HG03280 (cell line): ENCODE measurements at regions not wholly inside any gene's neighbourhood (a gene's known extent, or its start where the extent isn't known, plus 50 kb on each side); places are given as distances from the start of the nearest gene placed in this dataset.
"Not testable (repeated sequence)": the region's sequence is repeated elsewhere in the genome, so short reads cannot be mapped to it uniquely, and the experiment has no call there.

ENCODE experiments used
- ATAC-seq: cut with Tn5 transposase; IDR thresholded peaks from one replicate; pipeline ENCODE4 v1.9.1; 2021; ENCODE audit warnings: mild to moderate bottlenecking, moderate library complexity; ENCODE audit not compliant: unreplicated experiment

DNA sequence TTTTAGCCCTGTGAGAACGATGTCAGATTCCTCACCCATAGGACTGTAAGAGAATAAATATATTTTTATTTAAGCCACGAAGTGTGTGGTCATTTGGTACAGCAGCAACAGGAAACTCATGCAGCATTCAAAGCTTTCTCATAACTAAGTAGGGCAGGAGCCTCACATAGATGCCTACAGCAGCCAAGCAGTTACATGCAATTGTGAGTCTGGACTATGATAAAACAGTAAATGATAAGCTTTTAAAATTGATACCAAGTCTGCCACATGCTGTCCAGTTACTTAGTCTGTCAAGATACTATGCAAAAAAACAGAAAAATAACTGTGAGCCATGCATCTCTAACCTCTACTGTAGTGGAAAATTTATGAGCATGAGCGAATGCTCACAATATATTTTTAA is 359.6 kb downstream of the HS3ST1 start:
- no peak for ATAC-seq

DNA sequence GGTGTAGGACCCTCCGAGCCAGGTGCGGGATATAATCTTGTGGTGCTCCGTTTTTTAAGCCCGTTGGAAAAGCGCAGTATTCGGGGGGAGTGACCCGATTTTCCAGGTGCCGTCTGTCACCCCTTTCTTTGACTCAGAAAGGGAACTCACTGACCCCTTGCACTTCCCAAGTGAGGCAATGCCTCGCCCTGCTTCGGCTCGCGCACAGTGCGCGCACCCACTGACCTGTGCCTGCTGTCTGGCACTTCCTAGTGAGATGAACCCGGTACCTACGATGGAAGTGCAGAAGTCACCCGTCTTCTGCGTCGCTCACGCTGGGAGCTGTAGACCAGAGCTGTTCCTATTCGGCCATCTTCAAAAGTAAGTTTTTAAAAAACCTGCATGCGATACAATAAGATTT is 362.1 kb downstream of the HS3ST1 start:
- ATAC-seq = not testable (repeated sequence)

DNA sequence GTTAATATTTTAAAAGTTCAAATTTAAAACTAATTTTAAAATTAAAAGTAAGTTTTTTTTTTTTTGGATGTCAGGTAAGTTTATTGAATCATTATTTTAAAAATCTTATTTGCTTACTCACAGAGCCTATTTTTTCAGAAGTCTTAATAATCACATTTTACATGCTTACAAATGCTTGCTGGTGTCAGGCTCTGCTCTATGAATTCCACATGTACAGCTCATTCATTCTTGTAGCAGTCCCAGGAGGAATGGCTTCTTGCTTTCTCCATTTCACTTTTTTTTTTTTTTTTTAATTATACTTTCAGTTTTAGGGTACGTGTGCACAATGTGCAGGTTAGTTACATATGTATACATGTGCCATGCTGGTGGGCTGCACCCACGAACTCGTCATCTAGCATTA is 368.1 kb downstream of the HS3ST1 start:
- not testable (repeated sequence) for ATAC-seq

DNA sequence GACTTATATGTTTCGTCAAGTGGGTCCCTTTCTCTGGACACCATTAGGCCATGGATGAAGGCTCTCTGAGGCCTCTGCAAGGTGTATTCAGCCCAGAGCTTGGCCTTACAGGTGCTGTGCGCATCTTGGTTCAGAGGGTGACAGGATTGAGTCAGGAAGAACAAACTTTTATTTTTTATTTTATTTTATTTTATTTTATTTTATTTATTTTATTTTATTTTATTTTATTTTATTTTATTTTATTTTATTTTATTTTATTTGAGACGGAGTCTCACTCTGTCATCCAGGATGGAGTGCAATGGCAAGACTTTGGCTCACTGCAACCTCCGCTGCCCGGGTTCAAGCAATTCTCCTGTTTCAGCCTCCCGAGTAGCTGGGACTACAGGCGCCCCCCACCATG is 370.4 kb upstream of the CLNK start:
- not testable (repeated sequence) for ATAC-seq

DNA sequence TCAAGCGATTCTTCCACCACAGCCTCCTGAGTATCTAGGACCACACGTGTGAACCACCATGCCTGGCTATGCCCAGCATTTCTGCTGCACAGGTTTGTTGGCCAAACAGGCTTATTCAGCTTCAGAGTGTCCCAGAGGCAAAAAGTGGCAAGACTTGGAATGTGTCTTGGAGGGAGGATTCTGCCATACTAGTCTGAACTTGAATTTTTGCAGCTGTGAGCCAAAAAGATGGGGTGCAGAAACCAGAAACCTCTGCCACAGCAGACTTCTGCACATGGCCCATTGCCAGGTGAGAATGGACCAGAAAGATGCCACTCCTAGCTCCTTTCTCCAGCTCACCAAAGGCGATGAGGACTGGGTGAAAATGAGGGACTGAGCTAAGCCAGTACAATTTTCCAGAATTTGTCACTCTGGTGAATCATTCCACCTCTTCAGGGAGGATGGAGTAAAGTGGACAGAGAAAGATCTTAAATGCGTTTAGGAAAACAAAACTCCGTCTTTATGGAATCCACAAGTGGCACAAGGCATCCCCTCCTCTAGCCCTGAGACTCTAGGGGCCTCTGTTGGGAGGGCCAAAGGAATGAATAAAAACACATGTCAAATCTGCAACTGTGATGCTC is 369.1 kb upstream of the CLNK start:
- ATAC-seq = no peak

DNA sequence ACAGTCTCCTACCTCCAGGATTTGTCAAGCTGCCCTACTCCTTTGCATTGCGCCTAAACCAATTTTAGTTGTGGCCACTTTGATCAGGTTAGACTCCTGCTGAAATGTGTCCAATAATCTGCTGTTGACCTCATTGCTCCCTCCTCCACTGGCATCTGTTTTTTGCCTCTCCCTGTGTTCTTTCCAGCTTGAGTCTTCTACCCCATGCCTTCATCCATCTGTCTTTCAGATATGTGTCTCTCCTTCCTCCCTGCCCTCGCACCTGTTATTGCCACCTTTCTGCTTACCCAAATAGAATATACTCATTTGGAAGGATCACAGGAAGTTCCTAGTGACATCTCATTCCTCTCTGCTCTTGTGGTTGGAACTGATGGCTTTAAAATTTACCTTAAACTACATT is 366.6 kb upstream of the CLNK start:
- ATAC-seq = no peak

DNA sequence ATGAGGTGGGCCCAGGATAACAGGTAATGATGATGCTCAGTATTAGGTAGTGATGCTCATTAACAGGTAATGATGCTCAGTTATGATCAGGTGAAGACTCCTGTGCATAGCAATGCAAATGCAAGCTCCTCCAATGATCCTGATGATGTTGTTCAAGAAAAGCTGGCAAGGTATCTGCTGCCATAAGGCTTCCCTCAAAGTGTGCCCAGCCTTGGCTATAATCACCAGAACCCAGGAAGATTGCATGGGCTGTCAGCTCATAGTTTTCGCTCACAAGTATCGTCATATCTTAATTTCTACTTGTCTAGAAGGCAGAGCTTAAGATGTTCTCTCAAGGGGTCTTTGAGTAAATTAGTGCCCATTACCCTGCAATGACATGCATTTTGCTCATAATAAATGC is 366.2 kb upstream of the CLNK start:
- no peak for ATAC-seq

DNA sequence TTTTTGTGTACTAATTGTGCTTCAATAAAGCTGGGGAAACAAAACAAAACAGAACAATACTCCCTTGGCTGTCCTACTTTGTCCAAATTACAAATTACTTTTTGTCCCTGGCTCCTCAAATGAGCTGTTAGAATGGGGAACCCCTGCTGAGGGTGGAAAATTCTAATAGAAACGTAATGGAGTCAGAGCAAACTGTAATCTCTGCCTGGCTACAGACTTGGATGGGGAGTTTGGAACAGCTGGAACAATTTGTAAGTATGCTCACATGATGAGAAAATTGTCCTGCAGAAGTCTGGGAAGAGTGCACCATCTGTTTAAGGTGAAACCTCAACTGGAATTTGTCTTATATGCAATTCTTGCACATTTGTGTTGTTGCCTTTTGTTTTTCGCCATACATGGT is 364.4 kb upstream of the CLNK start:
- ATAC-seq = no peak

DNA sequence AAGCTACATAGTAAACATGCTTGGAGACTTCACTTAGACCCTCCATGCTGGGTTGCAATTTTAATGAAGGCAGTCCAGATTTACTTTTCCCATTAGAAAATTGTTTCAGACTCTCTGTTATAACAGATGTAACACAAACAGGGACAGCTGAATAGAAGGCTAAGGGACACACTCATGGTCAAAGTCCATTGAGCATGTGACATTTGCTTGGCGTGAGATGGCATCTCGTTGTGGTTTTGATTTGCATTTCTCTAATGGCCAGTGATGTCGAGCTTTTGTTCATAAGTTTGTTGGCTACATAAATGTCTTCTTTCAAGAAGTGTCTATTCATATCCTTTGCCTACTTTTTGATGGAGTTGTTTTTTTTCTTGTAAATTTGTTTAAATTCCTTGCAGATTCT is 358.2 kb upstream of the CLNK start:
- ATAC-seq = no peak

DNA sequence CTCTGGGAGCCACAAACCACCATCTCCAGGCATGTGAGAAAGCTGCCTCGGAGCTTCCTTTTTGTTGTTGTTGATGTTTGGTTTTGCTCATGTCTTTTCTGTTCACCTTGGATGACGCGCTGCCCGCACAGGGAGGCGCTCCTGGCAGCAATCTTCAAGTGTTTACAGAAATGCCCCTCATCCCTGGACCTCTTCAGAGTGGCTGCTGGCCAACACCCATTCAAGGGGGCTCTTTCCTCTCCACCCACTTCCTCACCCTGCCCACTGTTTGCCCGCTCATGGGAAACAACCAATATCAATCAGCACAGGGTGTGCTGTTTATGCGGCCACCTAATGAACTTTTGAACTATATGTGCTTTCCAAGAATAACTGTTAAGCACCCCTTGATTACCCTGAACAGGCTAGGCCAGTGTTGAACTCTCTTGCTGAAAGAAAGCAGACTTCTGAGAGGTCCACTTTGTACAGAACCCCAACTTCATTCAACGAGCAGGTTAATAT is 355.1 kb upstream of the CLNK start:
- ATAC-seq = no peak

DNA sequence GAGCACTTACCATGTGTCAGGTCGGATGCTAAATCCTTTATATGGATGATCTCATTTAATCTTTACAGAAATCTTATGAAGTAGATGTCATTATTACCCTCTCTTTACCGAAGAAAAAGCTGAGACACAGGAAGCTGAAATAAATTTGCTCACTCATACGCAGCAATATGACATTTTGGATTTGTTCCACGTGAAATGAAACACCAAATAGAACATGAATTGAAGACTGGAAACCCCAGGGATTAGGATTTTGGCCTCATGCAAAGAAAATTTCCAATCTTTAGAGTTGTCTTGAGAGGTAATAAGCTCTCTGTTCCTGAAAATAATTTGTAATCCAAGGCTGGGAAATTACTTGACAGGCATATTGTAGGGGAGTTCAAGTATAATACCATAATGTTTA is 354.4 kb upstream of the CLNK start:
- ATAC-seq = no peak

DNA sequence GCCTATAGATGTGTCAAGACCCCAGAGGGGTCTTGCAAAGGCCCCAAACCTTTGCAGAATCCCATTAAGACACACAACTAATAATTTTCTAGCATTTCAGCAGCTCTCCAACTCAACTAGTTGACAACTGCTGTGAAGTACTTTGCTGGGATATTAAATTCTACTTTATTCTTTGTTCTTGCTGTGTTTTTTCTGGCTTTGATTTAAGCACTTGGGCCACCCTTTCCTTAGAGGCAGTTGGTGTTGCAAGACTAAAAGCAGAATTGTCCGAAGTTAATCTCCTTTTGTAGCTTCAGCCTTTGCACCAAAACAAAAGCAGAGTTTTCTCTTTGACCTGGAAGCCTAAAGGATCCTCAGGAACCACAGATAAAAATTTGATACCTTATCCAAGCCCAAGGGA is 353.1 kb upstream of the CLNK start:
- ATAC-seq = no peak

DNA sequence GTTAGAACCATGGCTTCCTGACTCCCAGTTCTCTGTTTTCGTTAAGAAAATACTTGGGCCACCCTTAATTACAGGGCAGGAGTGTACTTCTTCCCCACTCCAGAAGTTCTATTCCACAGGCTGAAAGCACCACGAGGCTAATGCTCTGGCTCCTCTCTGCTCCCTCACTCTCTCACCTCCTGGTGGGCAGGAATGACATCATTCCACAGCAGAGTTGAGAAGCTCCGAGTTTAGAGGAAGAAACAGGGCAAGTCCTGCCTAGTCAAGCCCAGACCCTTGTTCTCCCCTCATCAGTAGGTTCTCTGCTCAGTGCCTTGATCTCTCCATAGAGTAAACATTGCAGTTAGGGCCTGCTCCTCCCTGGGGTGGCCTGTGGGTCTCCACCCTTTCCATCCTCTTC is 343.8 kb upstream of the CLNK start:
- no peak for ATAC-seq

DNA sequence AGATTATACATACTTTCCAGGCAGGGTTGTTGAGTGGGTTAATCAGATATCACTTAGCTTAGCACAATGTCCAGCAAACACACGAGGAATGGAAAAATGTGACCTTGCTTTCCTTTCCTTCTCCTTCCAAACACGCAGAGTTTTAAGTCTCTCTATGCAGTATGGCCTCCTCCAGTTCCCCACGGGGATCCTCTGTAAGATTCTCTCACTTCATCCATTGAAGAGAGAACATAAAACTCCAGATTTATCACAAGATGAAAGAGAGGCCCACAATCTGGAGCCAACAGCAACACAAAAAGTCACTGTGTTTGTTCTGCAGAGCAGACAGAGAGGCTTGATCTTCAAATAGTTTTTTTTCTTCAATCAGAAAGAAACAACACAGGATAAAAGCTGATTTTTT is 336.8 kb upstream of the CLNK start:
- no peak for ATAC-seq

DNA sequence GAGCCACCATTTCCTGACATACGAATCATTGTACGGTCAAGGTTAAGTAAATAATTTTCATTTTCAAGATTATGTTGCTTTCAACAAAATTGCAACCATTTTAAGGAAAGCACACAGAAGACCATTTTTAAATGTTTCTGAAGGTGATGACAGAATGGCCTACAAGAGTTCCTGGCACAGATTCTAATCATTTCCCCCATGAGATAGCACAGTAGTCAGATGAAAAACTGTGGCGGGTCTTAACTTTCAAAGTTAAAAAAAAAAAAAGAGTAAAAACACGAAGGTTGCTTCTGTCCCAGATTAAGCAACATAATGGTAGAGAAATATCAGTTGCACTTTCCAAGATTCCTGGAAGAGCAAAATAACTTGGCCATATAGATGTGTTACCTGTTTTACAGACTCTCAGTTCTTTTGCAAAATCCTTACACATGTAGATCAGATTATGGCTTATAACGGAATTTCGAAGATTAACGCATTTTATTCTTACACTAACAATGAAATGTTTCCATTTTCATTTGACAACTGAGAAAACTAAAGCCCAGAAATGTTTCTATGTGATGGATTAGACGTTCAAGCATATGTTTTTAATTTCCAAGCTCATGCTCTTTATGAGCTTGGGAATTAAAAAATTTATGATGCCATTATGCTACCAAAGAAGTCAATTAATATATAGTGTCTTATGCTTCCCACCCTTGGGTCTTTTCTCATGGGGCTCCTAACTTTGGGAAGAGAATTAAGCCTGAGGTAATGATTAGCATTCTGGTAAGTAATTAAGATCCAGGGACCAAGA is 335.1 kb upstream of the CLNK start:
- ATAC-seq = no peak

DNA sequence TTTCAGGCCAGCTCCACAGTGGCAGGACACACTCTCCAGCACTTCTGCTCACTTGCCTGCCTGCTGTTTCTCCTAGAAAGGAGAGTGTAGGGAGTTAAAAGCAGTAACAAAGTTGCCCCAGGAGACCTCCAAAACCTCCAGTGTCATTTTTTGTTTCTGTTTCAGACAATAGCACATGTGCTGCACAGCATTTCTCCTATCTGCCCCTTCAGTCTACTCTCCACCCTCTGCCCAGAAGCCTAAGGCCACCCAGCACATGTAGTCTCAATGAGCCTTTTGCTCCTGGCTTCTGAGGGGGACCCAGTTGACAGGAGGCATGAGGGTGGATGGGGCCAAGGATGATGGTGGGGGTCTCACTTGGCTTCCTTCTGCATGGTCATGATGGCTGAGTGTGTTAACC is 329.6 kb upstream of the CLNK start:
- ATAC-seq = no peak

DNA sequence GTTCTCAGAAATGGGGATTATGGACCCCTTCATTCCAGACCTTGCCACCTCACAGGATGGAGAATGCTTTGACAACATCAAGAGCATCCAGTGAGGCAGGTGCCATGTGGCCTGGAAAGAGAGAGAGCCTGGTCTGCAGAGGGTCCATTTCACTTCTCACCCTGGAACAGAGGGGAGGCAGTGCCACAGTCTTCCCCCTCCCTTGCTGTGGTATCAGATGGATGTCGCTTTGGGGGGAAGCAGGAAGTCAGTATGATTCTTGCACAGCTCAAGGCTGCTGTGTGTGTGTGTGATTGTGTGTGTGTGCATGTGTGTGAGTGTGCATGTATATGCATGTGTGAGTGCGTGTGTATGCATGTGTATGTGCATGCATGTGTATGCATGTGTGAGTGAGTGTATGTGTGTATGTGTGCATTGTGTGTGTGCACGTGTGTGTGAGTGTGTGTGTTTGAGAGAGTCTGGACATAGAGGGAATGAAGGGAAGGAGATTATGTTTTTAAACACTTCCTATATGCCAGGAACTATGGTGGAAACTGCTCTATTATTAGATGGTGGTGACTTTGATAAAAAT is 328.6 kb upstream of the CLNK start:
- ATAC-seq = no peak

DNA sequence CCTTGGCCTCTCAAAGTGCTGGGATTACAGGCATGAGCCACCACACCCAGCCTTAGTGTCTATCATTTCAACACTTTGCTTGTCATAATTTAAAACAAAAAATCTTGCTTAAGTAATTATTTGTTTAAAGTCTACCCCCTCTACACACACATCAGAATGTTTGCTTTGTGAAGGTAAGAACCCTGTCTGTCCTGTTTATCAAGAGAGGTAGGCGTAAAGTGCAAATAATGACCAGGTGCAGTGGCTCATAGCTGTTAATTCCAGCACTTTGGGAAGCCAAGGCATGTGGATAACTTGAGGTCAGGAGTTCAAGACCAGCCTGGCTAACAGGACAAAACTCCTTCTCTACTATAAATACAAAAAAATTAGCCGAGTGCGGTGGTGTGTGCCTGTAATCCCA is 326.7 kb upstream of the CLNK start:
- ATAC-seq = no peak

DNA sequence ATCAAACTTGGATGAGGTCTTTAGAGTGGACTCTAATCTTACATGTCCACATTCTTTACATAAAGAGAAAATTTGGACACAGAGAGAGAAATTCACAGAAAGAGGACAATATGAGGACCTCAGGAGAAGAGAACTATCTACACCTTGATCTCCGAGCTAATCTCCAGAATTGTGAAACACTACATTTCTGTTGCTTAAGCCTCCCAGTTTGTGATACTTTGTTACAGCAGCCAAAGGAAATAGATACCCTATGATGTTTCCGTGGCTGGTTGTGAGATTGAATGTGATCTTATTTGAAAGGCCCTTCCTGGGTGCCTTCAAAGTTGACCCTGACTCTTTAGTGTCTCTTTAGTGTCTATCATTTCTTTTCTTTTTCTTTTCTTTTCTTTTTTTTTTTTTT is 326.1 kb upstream of the CLNK start:
- no peak for ATAC-seq

DNA sequence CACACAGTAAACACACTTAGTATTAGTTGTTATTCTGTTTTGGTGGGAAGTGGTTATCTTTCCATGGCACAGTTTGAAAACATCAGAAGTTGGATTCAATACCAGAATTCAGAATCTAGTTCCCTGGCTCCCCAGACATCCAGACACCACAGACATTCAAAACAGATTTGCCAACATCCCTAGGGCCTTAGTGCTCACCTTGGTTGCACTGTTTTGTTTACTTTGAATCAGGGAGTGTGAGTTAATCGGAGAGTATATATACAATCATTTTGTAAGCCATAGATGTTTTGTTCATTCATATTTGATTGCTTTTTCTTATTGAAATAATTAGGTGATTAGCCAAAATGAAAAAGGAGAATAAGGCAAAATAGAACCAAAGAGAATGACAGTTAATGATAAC is 324.7 kb upstream of the CLNK start:
- ATAC-seq = no peak

DNA sequence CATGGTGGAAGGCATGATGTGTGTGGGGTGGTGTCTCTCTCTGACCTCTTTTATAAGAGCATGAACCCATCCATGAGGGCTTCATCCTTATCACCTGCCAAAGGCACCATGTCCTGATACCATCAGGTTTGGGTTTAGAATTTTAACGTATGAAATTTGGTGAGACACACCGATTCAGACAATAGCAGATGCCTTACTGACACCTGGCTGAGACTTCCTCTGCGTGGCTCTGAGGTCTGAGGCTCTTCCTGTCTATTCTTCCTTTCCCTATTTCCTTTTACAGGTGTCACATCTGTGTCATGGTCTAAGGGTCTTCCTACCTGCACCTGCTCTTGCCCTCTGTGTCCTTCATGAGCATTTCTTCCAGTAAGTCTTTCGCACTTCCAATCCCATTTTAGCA is 320.7 kb upstream of the CLNK start:
- ATAC-seq = no peak

DNA sequence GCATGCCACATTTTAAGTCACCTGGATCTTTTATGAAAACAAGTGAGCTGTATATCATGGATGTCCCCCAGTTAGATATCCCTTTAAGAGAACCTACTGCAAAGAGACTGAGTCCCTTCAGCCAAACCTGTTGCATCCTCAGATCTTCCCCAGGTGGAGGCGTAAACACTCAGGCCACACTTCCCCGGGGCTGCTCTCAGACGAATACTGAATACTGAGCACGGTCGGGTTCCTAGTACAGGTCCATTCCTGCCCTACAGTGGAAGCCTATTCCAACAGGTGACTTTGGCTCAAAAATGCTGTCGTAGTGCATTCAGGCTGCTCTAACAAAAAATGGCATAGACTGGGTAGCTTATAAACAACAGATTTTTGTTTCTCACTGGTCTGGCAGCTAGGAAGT is 320.2 kb upstream of the CLNK start:
- ATAC-seq = no peak
